ENCODE measurements at regions not wholly inside any gene's neighbourhood (a gene's known extent, or its start where the extent isn't known, plus 50 kb on each side); places are given as distances from the start of the nearest gene placed in this dataset.

- no peak for TF ChIP-seq CTCF (IDR thresholded peaks at IDR 0.05)
- no peak for TF ChIP-seq RCOR1 (IDR thresholded peaks at IDR 0.05; ENCODE audit: low read length)
- TF ChIP-seq EP300 (IDR thresholded peaks at IDR 0.05; ENCODE audit: borderline replicate concordance in 1 of 2, low read depth in 1 of 2, low read length in 1 of 2), result no peak
- no peak for TF ChIP-seq MXI1 (IDR thresholded peaks at IDR 0.05; ENCODE audit: low read depth, low read length)
- TF ChIP-seq FOXM1 (IDR thresholded peaks at IDR 0.05; ENCODE audit: low read depth), result no peak
- no peak for TF ChIP-seq ZBTB33 (IDR thresholded peaks at IDR 0.05; ENCODE audit: borderline replicate concordance, low read depth)
- TF ChIP-seq JUND (IDR thresholded peaks at IDR 0.05), result no peak
- TF ChIP-seq RFX5 (IDR thresholded peaks at IDR 0.05; ENCODE audit: low read length), result no peak
- TF ChIP-seq EZH2phosphoT487 (IDR thresholded peaks at IDR 0.05; ENCODE audit: borderline replicate concordance, low read depth), result no peak
- TF ChIP-seq TEAD4 (IDR thresholded peaks at IDR 0.05; ENCODE audit: borderline replicate concordance, insufficient read depth), result no peak
Measured at GRCh38 chr4:54898656-54899340, 226.6 kb downstream of the KDR start.
